NCI-H1417 (cell line): ENCODE measurements at regions not wholly inside any gene's neighbourhood (a gene's known extent, or its start where the extent isn't known, plus 50 kb on each side); places are given as distances from the start of the nearest gene placed in this dataset.
"Not testable (repeated sequence)": the region's sequence is repeated elsewhere in the genome, so short reads cannot be mapped to it uniquely, and the experiment has no call there.

Experiments
- DNase-seq, 3 experiments: peaks; one replicate each; lab custom pipeline; 2025; lab: John Stamatoyannopoulos, UW

DNA sequence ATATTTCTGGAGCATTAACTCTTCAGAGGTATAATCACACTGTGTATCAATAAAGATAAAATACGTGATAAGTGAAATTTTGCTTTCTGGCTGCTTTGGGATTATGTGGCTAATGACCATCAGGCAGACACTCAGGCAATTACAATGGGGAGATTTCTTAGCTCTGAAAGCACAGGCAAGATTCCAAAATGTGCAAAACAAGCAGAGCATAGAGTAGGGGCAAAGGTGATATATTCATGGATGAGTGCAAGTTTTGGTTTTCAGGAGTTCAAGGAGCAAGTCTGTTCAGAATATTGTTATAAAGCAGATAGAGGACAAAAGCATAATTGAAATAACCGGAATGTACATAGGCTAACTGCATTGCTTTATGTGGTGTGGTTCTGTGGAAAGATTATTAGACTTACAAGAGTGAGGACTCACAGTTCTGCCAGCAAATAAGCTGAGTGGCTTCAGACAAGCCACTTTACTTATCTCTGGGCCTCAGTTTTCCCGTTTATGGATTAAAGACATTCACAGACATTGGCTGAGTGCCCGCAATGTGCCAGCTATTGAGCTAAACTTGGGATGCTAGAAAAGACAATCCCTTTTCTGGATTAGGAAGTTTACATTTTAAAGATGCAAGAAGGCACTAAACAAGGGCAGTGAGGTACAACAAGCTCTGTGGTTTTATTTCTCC lies 945.6 kb upstream of the ARRDC3 start:
- no peak for DNase-seq

DNA sequence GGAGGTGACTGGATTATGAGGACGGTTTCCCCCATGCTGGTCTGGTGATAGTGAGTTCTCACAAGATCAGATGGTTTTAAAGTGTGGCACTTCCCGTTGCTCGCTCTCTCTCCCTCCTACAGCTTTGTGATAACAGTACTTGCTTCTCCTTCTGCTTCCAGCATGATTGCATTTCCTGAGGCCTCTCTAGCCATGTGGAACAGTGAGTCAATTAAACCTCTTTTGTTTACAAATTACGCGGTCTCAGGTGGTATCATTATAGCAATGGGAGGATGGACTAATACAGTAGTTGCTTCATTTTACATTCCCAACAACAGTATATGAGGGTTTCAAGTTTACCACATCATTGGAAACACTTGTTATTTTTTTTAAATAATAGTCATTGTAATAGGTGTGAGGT lies 937.3 kb upstream of the ARRDC3 start:
- no peak for DNase-seq

DNA sequence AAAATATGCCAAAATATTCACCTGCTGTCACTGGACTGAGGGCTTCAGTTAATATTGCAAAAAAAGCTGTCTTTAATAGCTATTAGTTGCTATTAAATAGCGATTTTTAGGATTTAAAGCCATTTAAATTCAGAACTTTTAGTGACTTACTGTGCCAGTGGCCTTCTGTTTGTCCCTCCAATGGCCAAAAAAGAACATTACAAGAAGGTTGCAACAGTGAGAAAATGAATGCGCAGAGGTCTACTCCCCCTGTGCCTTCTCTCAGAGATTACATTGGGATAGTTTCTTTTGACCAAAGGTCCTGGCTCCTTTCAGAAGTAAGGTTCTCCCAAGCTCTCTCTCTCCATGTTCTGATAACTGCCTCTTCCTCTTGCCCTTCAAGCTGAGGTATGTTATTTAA lies 930.3 kb upstream of the ARRDC3 start:
- DNase-seq: no peak

DNA sequence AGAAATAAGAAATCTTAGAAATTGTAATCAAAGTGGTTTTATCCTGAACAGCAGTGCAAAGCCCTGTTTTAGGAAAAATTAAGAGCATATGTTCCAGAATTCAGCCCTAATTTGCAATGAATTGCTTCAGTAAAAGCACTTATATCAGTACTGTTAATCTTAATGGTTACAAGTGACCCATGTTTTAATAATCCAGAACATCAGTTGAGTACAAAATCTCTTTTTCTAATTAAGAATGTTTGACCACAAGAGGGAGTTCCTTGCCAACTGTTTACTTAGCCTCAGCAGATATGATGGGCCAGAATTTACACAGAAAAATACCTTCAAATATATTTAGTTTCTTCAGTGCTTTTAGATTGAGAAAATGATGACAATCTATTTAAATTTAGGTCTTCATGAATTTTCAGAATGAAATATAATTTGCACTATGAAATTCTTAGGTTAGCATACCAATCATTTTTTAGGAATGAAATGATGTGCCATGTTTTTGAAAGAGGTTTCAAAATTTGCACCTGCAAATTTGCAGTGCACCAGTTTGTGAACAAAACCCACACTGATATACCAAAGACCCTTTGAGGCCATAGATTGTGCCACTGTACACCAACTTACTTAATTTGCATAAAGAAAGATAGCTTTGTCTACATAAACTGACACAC lies 926.3 kb upstream of the ARRDC3 start:
- peak in 2 of 3 experiments; percentile 4 to 43 for DNase-seq

DNA sequence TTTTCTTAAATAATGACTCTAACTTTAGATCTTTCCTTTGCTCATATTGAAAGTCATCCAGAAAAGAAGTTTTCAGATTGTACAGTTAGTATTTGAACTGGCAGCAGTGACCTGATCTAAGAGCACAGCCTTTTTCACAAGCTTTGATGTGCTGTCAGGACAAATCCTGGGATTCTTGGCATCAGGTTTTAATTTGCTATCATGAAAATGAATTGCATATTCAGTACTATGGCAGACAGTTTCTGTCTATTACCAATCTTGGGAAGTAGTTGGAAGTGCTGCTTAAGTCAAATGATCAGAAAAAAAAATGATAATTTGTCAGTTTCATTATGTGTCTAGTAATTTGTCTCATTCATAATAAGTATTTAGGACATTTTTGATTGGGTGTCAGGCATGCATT lies 925.6 kb upstream of the ARRDC3 start:
- no peak for DNase-seq

DNA sequence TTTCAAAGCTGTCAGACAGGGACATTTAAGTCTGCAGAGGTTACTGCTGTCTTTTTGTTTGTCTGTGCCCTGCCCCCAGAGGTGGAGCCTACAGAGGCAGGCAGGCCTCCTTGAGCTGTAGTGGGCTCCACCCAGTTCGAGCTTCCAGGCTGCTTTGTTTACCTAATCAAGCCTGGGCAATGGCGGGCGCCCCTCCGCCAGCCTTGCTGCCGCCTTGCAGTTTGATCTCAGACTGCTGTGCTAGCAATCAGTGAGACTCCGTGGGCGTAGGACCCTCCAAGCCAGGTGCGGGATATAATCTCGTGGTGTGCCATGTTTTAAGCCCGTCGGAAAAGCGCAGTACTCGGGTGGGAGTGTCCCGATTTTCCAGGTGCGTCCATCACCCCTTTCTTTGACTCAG lies 919.2 kb upstream of the ARRDC3 start:
- DNase-seq: not testable (repeated sequence)

DNA sequence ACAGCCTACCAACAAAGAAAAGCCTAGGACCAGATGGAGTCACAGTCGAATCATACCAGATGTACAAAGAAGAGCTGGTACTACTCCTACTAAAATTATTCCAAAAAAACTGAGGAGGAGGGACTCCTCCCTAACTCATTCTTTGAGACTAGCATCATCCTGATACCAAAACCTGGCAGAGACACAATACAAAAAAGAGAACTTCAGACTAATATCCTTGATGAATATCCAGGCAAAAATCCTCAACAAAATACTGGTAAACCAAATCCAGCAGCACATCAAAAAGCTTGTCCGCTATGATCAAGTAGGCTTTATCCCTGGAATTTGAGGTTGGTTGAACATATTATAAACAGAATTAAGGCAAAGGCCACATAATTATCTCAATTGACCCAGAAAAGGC lies 900.4 kb upstream of the ARRDC3 start:
- DNase-seq: no peak

DNA sequence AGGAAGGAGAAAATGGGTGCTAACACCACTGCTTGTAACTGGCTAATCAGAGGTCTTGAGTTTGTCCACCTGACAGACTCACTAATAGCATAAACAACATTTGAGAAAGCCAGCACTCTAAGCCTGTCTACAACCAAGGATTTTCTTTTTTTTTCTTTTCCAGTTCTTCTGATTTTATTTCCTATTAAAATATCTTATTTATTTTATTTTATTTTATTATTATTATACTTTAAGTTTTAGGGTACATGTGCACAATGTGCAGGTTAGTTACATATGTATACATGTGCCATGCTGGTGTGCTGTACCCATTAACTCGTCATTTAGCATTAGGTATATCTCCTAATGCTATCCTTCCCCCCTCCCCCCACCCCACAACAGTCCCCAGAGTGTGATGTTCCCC lies 888.6 kb upstream of the ARRDC3 start:
- not testable (repeated sequence) for DNase-seq

DNA sequence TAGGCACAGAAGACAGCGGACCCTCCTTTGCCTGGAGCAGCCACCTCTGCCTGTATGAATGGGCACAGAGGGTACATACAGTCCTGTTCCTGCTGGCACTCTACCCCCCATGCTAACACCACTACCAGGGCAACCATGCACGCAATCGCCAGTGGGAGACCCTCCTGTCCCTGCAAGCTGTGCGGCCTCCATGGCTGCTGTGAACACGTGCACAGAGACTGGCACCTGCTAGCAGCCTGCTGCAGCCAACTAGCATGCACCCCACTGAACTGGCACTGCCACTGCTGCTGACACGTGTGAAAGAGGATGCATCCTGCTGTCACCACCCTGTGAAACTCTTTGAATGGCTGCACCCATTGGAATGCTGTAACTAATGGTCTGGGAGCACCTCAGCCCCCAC lies 885.2 kb upstream of the ARRDC3 start:
- no peak for DNase-seq

DNA sequence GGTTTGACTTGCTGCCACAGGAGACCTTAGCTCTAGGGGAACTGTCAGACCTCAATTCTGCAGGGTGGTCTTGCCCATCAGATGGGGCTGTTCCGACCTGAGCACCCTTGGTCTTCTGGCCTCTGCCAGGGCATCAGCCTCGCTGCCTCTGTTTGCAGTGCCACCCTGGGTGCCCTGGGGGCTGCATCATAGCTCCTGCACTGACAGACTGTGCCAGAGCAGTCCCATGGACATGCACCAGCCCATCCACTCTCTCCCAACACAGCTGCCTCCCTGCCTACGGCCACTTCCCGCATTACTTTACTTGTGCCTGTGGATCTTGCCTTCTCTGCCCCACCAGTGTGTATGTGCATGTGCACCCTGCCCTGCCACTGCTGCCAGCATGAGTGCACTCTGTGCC lies 884.7 kb upstream of the ARRDC3 start:
- DNase-seq: no peak

DNA sequence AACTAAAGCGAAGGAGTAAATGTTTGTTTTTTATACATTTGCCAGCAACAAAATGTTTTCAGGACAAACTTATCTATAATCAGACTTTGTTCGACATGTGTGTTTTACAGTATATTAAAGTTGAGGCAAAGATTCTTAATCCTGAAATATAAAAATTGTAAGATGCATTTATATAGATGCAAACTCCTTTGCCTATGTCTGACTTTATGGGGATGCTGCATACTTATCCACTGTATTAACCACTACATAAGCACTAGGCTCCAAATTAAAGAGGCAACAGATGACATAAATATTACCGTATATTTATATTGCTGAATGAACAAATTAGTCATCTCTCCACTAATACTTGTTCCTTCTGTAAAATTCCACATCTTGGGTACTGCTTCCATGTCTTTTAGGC lies 882.7 kb upstream of the ARRDC3 start:
- no peak for DNase-seq

DNA sequence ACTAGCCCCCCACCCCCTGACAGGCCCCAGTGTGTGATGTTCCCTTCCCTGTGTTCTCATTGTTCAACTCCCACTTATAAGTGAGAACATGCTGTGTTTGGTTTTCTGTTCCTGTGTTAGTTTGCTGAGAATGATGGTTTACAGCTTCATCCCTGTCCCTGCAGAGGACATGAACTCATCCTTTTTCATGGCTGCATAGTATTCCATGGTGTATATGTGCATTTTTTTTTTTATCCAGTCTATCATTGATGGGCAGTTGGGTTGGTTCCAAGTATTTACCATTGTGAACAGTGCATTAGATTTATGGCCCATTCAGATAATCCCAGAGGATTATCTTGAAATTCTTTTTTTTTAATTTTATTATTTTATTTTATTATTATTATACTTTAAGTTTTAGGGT lies 872.5 kb upstream of the ARRDC3 start:
- DNase-seq: not testable (repeated sequence)

DNA sequence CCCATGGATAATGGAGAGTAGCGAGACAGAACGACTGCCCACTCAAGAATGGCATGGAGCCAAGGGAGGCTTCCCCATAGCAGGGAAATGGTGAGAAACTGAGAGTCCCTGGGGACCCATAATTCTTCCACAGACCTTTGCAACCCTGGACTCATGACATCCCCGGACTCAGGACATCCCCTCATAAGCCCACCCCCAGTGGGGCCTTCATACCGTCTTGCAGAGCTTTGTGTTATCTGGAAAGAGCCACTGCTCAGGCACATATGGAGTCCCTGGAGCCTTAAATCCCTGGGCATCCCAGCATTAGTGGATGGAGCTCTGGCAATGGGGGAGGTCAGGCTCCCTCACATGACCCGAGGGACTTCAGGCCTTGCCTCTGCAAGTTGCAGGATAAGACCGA lies 865.4 kb upstream of the ARRDC3 start:
- no peak for DNase-seq

DNA sequence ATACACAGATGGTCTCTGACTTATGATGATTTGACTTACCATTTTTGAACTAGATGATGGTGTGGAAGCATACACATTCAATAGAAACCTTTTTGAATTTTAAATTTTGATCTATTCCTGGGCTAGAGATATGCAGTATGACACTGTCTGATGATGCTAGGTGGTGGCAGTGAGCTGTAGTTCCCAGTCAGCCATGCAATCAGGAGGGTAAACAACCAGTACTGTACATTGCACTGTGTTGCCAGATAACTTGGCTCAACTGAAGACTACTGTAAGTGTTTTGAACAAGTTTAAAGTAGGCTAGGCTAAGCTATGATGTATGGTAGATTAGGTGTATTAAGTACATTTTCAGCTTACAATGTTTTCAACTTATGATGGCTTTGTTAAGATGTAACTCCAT lies 859.1 kb upstream of the ARRDC3 start:
- no peak for DNase-seq

DNA sequence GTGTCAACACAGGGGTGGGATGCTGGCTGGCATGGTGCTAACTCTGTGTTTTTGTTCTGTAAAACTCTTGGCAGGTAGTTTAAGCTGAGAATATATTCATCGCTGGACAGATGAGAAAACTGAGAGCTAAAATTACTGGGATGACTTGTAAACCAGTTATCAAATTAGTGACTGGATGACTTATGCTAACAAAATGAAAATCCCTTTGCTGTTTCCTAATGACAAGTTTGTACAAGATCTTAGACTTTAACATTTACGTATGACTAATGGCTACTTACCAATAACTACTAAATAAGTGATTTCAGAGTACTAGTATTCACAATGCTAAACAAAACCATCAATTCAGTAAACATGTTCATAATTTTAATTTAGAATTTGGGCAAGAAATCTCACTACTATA lies 854.8 kb upstream of the ARRDC3 start:
- no peak for DNase-seq

DNA sequence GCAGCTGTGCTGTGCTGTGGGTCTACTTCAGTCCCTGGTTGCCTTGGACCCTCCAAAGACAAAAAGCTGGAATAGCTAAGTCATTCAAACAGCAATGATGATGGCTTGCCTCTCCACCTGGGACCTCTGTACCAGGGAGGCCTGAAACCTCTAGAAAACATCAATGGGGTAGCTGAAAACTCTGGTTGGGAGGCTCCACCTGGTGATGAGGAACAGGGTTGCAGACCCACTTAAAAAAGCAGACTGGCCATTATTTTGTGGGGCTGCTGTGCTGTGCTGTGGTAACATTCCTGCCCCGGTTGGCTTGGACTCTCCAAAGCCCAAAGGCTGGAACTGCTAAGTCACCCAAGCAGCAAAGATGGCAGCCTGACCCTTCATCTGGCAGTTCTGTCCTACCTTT lies 839.3 kb upstream of the ARRDC3 start:
- peak in 2 of 3 experiments; percentile 1 to 6 for DNase-seq

DNA sequence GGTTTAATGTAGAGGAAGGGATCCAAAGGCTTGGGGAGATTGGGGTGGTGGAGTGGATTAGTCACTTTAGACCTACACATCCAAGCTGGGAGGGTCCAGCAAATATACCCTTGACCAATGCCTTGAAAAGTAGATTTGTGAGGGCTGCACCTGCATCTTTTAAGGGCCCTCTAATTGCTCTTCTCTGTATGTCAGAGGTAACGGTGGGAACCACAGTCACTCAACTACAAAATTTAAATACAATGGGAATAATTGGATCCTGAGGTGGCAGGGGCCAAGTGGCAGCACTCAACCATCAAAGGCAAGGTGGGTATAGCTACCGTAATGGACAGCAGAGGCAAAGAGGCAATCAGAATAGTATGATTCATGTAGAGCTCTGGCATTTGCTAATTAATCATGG lies 833.7 kb upstream of the ARRDC3 start:
- not testable (repeated sequence) for DNase-seq

DNA sequence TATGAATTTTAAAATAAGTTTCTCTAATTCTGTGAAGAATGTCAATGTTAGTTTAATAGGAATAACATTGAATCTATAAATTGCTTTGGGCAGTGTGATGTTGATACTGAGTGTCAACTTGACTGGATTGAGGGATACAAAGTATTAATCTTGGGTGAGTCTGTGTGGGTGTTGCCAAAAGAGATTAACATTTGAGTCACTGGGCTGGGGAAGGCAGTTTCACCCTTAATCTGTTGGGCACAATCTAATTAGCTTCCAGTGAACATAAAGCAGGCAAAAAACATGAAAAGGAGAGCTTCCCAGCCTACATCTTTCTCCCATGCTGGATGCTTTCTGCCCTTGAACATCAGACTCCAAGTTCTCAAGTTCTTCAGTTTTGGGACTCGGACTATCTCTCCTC lies 832.0 kb upstream of the ARRDC3 start:
- DNase-seq: no peak

DNA sequence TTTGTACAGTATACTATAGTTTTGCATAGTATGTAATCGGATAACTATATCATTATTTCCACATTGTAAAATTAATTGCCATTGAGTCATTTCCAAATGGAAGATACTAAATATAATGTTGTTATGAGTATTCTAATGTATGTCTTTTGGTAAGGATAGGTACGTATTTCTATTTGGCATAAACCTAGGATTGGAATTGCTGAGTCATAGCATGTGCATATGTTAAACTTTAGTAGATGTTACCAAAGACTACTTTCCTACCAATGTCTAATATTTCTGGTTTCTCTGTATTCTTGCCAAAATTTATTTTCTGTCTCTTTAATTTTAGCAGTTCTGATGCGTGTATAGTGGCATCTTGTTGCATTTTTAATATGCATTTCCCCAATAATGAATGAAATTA lies 825.1 kb upstream of the ARRDC3 start:
- DNase-seq: no peak

DNA sequence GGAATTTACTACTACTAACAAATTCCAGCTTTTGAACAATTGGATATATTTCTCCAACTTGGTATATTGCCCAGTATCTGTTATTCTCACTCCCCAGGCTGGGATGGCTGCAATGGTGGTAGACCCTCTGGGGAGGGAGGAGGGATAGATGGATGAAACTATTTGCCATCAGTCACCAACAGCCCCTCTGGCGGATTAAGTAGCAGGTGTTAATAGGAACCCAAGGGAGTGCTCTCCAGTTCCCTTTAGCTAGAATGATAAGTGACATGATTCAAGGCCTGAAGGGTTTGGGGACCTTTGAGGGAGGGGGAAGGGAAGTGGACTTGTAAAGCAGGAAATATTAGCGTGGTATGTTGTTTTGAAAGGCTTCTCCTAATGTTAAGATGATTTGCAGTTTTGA lies 824.0 kb upstream of the ARRDC3 start:
- DNase-seq: peak in 2 of 3 experiments; percentile 1 to 65

DNA sequence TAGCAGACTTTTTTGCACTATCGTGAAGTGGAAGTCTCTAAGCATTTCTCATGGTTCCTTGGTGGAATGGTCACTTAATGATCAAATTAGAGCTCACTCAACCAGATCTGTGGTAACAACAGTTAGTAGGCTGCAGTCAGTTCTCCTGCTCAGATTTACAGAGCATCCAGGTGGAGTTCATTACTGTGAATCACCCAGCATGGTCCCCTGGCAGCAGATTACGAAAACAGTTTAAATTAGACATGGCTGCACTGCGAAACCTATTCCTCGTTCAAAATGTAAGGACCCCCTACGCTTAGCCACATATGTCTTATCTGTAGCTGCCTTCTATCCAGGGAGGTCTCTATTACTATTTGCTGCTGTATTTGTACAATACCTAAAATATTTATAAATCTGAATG lies 823.6 kb upstream of the ARRDC3 start:
- no peak for DNase-seq

DNA sequence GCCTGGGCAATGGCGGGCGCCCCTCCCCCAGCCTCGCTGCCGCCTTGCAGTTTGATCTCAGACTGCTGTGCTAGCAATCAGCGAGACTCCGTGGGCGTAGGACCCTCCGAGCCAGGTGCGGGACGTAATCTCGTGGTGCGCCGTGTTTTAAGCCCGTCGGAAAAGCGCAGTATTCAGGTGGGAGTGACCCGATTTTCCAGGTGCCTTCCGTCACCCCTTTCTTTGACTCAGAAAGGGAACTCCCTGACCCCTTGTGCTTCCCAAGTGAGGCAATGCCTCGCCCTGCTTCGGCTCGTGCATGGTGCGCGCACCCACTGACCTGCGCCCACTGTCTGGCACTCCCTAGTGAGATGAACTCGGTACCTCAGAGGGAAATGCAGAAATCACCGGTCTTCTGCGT lies 815.9 kb upstream of the ARRDC3 start:
- not testable (repeated sequence) for DNase-seq

DNA sequence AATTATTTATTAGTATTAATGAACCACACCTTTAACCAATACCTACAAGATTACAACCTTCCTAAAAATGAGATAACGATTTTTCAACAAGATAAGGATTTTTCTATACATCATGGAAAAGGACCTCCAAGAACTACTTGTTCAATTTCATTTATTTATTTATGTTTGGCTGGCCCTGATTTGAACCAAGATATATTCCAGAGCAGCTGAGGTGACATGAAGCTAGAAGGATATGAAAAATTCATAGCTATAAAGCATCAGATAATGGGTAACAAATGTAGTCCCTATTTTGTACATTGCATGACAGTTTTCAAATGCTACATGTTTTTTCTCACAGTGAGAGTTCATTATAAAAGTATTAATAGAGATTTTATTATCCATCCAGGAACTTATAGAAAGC lies 798.5 kb upstream of the ARRDC3 start:
- no peak for DNase-seq

DNA sequence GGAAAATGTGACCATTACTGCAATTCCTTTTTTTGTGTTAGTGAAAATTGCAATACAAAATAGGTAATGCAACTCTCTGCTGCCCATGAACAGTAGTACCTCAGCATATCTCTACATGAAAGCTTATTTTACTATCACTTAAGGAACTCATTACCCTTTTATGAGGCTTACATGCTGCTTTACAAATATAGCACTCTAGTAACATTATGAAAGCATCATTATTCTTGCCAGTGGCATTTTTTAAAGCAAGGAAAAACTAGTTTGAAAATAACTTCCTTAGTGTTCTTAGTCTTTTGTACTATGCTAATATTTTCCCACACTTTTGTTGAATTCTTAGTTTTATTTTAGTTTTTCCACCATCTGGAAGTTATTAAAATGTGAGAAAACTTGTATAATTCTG lies 797.3 kb upstream of the ARRDC3 start:
- DNase-seq: no peak
